OCI-LY7 (cell line): ENCODE measurements at regions not wholly inside any gene's neighbourhood (a gene's known extent, or its start where the extent isn't known, plus 50 kb on each side); places are given as distances from the start of the nearest gene placed in this dataset.

ENCODE experiments used
- BruUV-seq: library from RNA; stranded (reverse); fragments of 400-500 nt; replicated peaks from 2 replicates; lab custom pipeline; 2021; lab: Mats Ljungman, UMichigan
- CTCF ChIA-PET: fragments of 300-600 bp; sonication (Branson Sonifier 250); formaldehyde crosslinking; loops from one replicate; lab custom pipeline; 2022; ENCODE audit warnings: antibody characterized with exemption; ENCODE audit not compliant: unreplicated experiment; lab: Charles Lee
- POLR2A ChIA-PET: fragments of 300-600 bp; sonication (Branson Sonifier 250); formaldehyde crosslinking; loops from one replicate; lab custom pipeline; 2022; ENCODE audit warnings: antibody characterized with exemption; lab: Charles Lee
- DNase-seq: peaks from one replicate; pipeline ENCODE4 v3.0.0-alpha.2; 2015; ENCODE audit warnings: low spot score
- H2AFZ ChIP-seq: fragments of 200-600 bp; sonication (generic), shearing (Covaris generic); 2 replicates; pipeline ENCODE4 v1.6.1; 2014; ENCODE audit warnings: mild to moderate bottlenecking, antibody characterized with exemption, low read length, moderate library complexity
- H3K27ac ChIP-seq: fragments of 200-600 bp; sonication (generic); 2 replicates; pipeline ENCODE4 v1.5.1; 2014; ENCODE audit warnings: mixed run types, low read depth, mild to moderate bottlenecking, moderate library complexity, low read length, inconsistent platforms; ENCODE audit not compliant: poor library complexity, severe bottlenecking
- H3K36me3 ChIP-seq: fragments of 200-600 bp; sonication (generic); 2 replicates; pipeline ENCODE4 v1.6.1; 2014; ENCODE audit warnings: mild to moderate bottlenecking, antibody characterized with exemption, low read length, moderate library complexity, mixed read lengths; ENCODE audit not compliant: insufficient read depth
- H3K4me1 ChIP-seq: fragments of 200-600 bp; sonication (generic); 2 replicates; pipeline ENCODE4 v1.5.1; 2014; ENCODE audit warnings: mild to moderate bottlenecking, low read length; ENCODE audit not compliant: insufficient read depth, poor library complexity, severe bottlenecking
- H3K4me2 ChIP-seq: fragments of 200-600 bp; sonication (generic); 2 replicates; pipeline ENCODE4 v1.6.1; 2014; ENCODE audit warnings: mild to moderate bottlenecking, low read length
- H3K4me3 ChIP-seq: fragments of 200-600 bp; sonication (generic); 2 replicates; pipeline ENCODE4 v1.5.1; 2014; ENCODE audit warnings: mild to moderate bottlenecking, low read depth, low read length; ENCODE audit not compliant: poor library complexity, severe bottlenecking
- H3K79me2 ChIP-seq: fragments of 200-600 bp; sonication (generic); 2 replicates; pipeline ENCODE4 v1.6.1; 2016; ENCODE audit warnings: low read depth, mild to moderate bottlenecking, low read length, moderate library complexity, mixed read lengths; ENCODE audit not compliant: insufficient read depth
- H3K9me2 ChIP-seq: fragments of 200-600 bp; sonication (generic); 2 replicates; pipeline ENCODE4 v1.6.1; 2016; ENCODE audit warnings: mild to moderate bottlenecking, low read length, mixed read lengths; ENCODE audit not compliant: insufficient read depth
- H3K9me3 ChIP-seq: fragments of 200-600 bp; sonication (generic); 2 replicates; pipeline ENCODE4 v1.6.1; 2014; ENCODE audit warnings: mild to moderate bottlenecking, mixed run types, low read length, mixed read lengths
- H4K20me1 ChIP-seq: fragments of 200-600 bp; sonication (generic); 2 replicates; pipeline ENCODE4 v1.6.1; 2014; ENCODE audit warnings: mild to moderate bottlenecking, antibody characterized with exemption, low read length, moderate library complexity, mixed read lengths; ENCODE audit not compliant: insufficient read depth
- CTCF ChIP-seq: fragments of 200-600 bp; sonication (generic); conservative IDR thresholded peaks from 2 replicates; pipeline ENCODE4 v1.5.1; 2014; ENCODE audit warnings: mild to moderate bottlenecking, antibody characterized with exemption, low read length, moderate library complexity, mixed read lengths
- EZH2phosphoT487 ChIP-seq: fragments of 200-600 bp; sonication (generic); IDR thresholded peaks from 2 replicates; pipeline ENCODE4 v1.6.1; 2018; ENCODE audit warnings: low read depth, borderline replicate concordance, mild to moderate bottlenecking, mixed run types, antibody characterized with exemption, low read length, moderate library complexity, mixed read lengths
- intact Hi-C: fragments of 100-400 bp; cut with micrococcal nuclease; formaldehyde crosslinking; loops from one replicate; pipeline ENCODE4 v1.10.0; 2022; ENCODE audit not compliant: unreplicated experiment

- BruUV-seq: no TSS peak
- Histone ChIP-seq H2AFZ (no peak overlapping the region), H3K79me2 (no peaks in the 10 kb centered on the region), H3K36me3 (no peaks in the 10 kb centered on the region), H3K4me3 (no peak overlapping the region), H3K4me2 (no peak overlapping the region), H3K9me3 (no peaks in the 10 kb centered on the region), H3K27ac (no peak overlapping the region), H3K9me2 (no peaks in the 10 kb centered on the region), H3K4me1 (no peaks in the 10 kb centered on the region), H4K20me1 (no peaks in the 10 kb centered on the region)
- DNase-seq: no peak
- ChIA-PET POLR2A (interaction anchor here (0.6 to 1.5 kb wide), 6 partner anchors 13 to 917 kb away, joined by 3 to 4 read pairs (median 3); no protein-coding TSS in a partner anchor), CTCF (no interaction called here)
- intact Hi-C loops: no loop called here
- no peak for TF ChIP-seq EZH2phosphoT487
Measured at GRCh38 chr5:103466495-103466894, 96.1 kb downstream of the NUDT12 start.

- ChIA-PET CTCF (no interaction called here), POLR2A (interaction anchor here (0.6 to 1.5 kb wide), 5 partner anchors 36 to 916 kb away, joined by 3 to 4 read pairs (median 3); no protein-coding TSS in a partner anchor)
- Histone ChIP-seq H3K4me2 (no peak overlapping the region), H2AFZ (no peak overlapping the region), H3K79me2 (no peaks in the 10 kb centered on the region), H3K9me3 (no peaks in the 10 kb centered on the region), H3K9me2 (no peaks in the 10 kb centered on the region), H3K4me3 (no peak overlapping the region), H3K4me1 (no peaks in the 10 kb centered on the region), H3K27ac (no peak overlapping the region), H4K20me1 (no peaks in the 10 kb centered on the region), H3K36me3 (no peaks in the 10 kb centered on the region)
- no peak for DNase-seq
- TF ChIP-seq CTCF: no peak
- TF ChIP-seq EZH2phosphoT487: no peak
- intact Hi-C loops: no loop called here
- BruUV-seq: no TSS peak
Measured at GRCh38 chr5:103465891-103466290, 96.7 kb downstream of the NUDT12 start.

GRCh38 chr5:103464835-103465484 is 97.6 kb downstream of the NUDT12 start:
- intact Hi-C loops: no loop called here
- Histone ChIP-seq H3K27ac (no peak overlapping the region), H2AFZ (no peak overlapping the region), H3K79me2 (no peaks in the 10 kb centered on the region), H3K36me3 (no peaks in the 10 kb centered on the region), H3K9me2 (no peaks in the 10 kb centered on the region), H3K4me2 (no peak overlapping the region), H3K4me3 (no peak overlapping the region), H3K9me3 (no peaks in the 10 kb centered on the region), H3K4me1 (no peaks in the 10 kb centered on the region), H4K20me1 (no peaks in the 10 kb centered on the region)
- no peak for TF ChIP-seq CTCF
- TF ChIP-seq EZH2phosphoT487: no peak
- DNase-seq: no peak
- no TSS peak for BruUV-seq
- ChIA-PET POLR2A (interaction anchor here (1.0 kb wide), 1 partner anchor 10 kb away, joined by 3 read pairs; no protein-coding TSS in a partner anchor), CTCF (no interaction called here)
